WTC11 (cell line): ENCODE measurements at regions not wholly inside any gene's neighbourhood (a gene's known extent, or its start where the extent isn't known, plus 50 kb on each side); places are given as distances from the start of the nearest gene placed in this dataset.
"Not testable (repeated sequence)": the region's sequence is repeated elsewhere in the genome, so short reads cannot be mapped to it uniquely, and the experiment has no call there.

Experiments used
- E2F4 ChIP-seq: sonication (generic); formaldehyde crosslinking; IDR thresholded peaks from 2 replicates; pipeline ENCODE4 v1.8.1; 2022; ENCODE audit warnings: low read depth, mild to moderate bottlenecking, moderate library complexity, missing genetic modification reagents, borderline replicate concordance
- ETV6 ChIP-seq: sonication (generic); formaldehyde crosslinking; IDR thresholded peaks from 2 replicates; pipeline ENCODE4 v1.8.1; 2022; ENCODE audit warnings: mild to moderate bottlenecking, missing genetic modification reagents
- GABPB1 ChIP-seq: sonication (generic); formaldehyde crosslinking; IDR thresholded peaks from 2 replicates; pipeline ENCODE4 v1.8.1; 2023; ENCODE audit warnings: mild to moderate bottlenecking, missing genetic modification reagents
- MYBL2 ChIP-seq: sonication (generic); formaldehyde crosslinking; IDR thresholded peaks from 2 replicates; pipeline ENCODE4 v1.8.1; 2023; ENCODE audit warnings: mild to moderate bottlenecking, moderate library complexity, missing genetic modification reagents
- SP1 ChIP-seq: sonication (generic); formaldehyde crosslinking; conservative IDR thresholded peaks from 2 replicates; pipeline ENCODE4 v1.8.1; 2022; ENCODE audit warnings: missing genetic modification reagents
- ZNF416 ChIP-seq: fragments of 250-450 bp; sonication (Bioruptor Pico); IDR thresholded peaks from 2 replicates; pipeline ENCODE4 v1.9.0; 2021; ENCODE audit warnings: mild to moderate bottlenecking, inconsistent platforms
- TF ChIP-seq, protein P1 (sequence below): fragments of 200-600 bp; IDR thresholded peaks from 2 replicates; pipeline ENCODE4 v1.8.0; 2022; ENCODE audit warnings: antibody characterized with exemption
- TF ChIP-seq, protein P2 (sequence below): sonication (generic); formaldehyde crosslinking; IDR thresholded peaks from 2 replicates; pipeline ENCODE4 v1.8.1; 2022; ENCODE audit warnings: missing genetic modification reagents, borderline replicate concordance

- not testable (repeated sequence) for TF ChIP-seq ZNF416, SP1, E2F4, MYBL2, ETV6, GABPB1 (CRISPR knock-in tag)
- TF ChIP-seq, protein P1, sequence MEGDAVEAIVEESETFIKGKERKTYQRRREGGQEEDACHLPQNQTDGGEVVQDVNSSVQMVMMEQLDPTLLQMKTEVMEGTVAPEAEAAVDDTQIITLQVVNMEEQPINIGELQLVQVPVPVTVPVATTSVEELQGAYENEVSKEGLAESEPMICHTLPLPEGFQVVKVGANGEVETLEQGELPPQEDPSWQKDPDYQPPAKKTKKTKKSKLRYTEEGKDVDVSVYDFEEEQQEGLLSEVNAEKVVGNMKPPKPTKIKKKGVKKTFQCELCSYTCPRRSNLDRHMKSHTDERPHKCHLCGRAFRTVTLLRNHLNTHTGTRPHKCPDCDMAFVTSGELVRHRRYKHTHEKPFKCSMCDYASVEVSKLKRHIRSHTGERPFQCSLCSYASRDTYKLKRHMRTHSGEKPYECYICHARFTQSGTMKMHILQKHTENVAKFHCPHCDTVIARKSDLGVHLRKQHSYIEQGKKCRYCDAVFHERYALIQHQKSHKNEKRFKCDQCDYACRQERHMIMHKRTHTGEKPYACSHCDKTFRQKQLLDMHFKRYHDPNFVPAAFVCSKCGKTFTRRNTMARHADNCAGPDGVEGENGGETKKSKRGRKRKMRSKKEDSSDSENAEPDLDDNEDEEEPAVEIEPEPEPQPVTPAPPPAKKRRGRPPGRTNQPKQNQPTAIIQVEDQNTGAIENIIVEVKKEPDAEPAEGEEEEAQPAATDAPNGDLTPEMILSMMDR, result not testable (repeated sequence)
- TF ChIP-seq, protein P2, sequence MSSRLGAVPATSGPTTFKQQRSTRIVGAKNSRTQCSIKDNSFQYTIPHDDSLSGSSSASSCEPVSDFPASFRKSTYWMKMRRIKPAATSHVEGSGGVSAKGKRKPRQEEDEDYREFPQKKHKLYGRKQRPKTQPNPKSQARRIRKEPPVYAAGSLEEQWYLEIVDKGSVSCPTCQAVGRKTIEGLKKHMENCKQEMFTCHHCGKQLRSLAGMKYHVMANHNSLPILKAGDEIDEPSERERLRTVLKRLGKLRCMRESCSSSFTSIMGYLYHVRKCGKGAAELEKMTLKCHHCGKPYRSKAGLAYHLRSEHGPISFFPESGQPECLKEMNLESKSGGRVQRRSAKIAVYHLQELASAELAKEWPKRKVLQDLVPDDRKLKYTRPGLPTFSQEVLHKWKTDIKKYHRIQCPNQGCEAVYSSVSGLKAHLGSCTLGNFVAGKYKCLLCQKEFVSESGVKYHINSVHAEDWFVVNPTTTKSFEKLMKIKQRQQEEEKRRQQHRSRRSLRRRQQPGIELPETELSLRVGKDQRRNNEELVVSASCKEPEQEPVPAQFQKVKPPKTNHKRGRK, result not testable (repeated sequence)
These were observed 377.3 kb upstream of the ZNF337 start for GRCh38 chr20:26073972-26074371.
